ENCODE measurements at regions not wholly inside any gene's neighbourhood (a gene's known extent, or its start where the extent isn't known, plus 50 kb on each side); places are given as distances from the start of the nearest gene placed in this dataset.

GRCh38 chr5:8417316-8418048, 548.5 kb downstream of the MTRR start:
- Histone ChIP-seq H3K27me3 (replicated peaks; ENCODE audit: control insufficient read depth, insufficient read depth, low read length) (no peaks in the 10 kb centered on the region), H3K4me3 (replicated peaks; ENCODE audit: low read depth, low read length) (no peak overlapping the region), H3K36me3 (ENCODE audit: control insufficient read depth, insufficient read depth, low read length) (no peaks in the 10 kb centered on the region)
- TF ChIP-seq CTCF (IDR thresholded peaks at IDR 0.05; ENCODE audit: insufficient read depth, low read length, poor library complexity, severe bottlenecking): no peak
- no peak for DNase-seq (ENCODE audit: extremely low read depth, insufficient read length)

DNA sequence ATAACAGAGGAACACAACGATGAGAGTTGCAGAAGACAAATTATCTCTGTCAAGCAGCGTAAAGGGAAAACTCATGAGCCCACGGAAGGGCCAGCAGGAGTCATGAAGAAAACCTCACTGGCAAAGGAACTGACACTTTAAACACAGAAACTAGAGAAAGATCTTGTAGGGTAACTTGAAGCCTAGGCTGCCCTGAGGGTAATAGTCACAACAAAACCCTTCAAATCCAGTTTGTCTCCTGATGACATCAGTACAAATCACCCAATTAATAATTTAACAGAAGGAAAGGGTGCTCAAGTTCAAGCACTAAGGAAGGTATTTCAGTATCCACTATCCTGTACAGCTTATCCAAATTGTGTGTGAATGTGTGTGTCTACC, 549.1 kb downstream of the MTRR start:
- DNase-seq (ENCODE audit: extremely low read depth, insufficient read length): no peak
- no peak for TF ChIP-seq CTCF (IDR thresholded peaks at IDR 0.05; ENCODE audit: insufficient read depth, low read length, poor library complexity, severe bottlenecking)
- Histone ChIP-seq H3K27me3 (replicated peaks; ENCODE audit: control insufficient read depth, insufficient read depth, low read length) (no peaks in the 10 kb centered on the region), H3K36me3 (ENCODE audit: control insufficient read depth, insufficient read depth, low read length) (no peaks in the 10 kb centered on the region), H3K4me3 (replicated peaks; ENCODE audit: low read depth, low read length) (no peak overlapping the region)

DNA sequence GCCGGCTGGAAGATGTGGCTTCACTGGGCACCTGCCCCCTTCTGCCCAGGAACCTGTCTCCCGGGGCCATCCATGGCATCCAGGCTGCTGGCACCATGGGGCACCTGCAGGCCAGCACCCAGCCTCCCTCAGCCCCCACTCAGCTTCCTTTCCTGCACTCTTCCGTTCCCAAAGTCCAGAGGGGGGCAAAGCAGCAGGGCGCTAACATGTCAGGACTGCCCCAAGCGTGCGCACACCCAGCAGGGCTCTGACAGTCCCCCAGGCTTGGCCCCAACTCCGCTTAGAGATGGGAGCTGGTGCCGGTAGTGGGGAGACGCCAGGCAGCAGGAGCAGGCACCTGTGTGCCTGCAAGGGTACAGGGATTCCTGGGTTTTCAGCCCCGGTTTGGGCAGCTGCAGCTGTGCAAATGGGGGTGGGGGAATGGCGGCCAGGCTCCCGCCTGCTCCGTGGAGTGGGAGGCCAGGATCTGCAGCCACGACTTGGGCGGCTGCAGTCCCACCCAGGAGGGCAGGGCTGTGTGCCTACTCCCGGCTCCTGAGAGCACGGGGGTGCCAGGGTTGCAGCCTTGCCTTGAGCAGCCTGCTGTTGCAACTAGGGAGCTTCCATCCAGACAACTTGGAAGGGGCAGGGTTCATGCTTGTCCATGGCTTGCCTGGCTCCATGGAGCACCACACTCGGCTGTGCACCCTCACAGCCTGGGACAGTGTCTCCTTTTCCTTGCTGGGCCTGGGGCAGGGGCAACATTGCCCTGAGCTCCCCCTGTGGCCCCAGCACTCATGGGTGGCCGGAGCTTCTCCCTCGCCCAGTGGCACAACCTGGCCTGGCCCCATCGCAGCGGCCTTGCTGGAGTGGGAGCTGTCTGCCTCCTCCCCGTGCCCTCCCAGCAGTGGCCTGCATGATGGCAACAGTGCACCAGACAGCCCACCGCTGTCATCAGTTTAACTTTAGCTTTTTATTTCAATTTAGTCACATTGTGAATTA, 561.1 kb downstream of the MTRR start:
- Histone ChIP-seq H3K4me3 (replicated peaks; ENCODE audit: low read depth, low read length) (no peak overlapping the region), H3K36me3 (ENCODE audit: control insufficient read depth, insufficient read depth, low read length) (no peaks in the 10 kb centered on the region), H3K27me3 (replicated peaks; ENCODE audit: control insufficient read depth, insufficient read depth, low read length) (no peaks in the 10 kb centered on the region)
- TF ChIP-seq CTCF (IDR thresholded peaks at IDR 0.05; ENCODE audit: insufficient read depth, low read length, poor library complexity, severe bottlenecking): no peak
- no peak for DNase-seq (ENCODE audit: extremely low read depth, insufficient read length)

DNA sequence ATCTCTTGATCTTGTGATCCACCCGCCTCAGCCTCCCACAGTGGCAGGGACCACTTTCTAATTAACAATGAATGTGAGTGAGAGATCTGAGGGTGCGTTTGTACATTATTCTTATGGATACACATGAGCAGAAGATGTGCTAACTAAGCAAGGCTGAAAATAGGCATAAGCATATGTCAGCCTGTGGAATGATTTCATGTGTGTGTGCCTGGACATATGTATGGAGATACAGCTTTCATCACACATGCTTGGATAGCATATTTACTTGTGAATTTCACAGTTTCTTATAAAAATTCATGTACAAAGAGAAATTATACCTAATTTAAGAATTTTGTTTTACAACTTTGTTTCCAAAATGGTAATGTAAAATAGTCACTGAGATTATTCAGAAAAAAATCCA, 565.6 kb downstream of the MTRR start:
- H3K4me3 ChIP-seq (replicated peaks; ENCODE audit: low read depth, low read length): no peak overlapping the region
- TF ChIP-seq CTCF (IDR thresholded peaks at IDR 0.05; ENCODE audit: insufficient read depth, low read length, poor library complexity, severe bottlenecking): no peak
- H3K27me3 ChIP-seq (replicated peaks; ENCODE audit: control insufficient read depth, insufficient read depth, low read length): no peaks in the 10 kb centered on the region
- no peaks in the 10 kb centered on the region for H3K36me3 ChIP-seq (ENCODE audit: control insufficient read depth, insufficient read depth, low read length)
- DNase-seq (ENCODE audit: extremely low read depth, insufficient read length): no peak

DNA sequence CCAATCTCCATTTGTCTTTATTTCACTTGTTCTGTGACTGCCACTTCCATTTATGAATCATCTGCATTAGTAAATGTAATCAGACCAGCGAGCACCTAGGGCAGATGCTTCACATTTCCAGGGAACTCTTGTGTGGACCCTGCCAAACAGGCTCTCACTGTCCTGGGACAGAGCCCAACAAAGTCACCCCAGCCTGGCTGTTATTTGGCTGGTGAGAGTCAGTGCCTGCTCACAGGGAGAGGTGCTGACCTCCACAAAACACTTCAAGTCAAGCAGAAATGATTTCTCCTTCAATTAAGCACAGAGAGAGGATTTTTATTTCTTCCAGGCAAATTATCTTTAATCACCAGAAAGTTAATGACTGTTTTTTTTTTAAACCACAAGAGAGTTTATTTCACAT, 568.0 kb downstream of the MTRR start:
- Histone ChIP-seq H3K27me3 (replicated peaks; ENCODE audit: control insufficient read depth, insufficient read depth, low read length) (no peaks in the 10 kb centered on the region), H3K36me3 (ENCODE audit: control insufficient read depth, insufficient read depth, low read length) (no peaks in the 10 kb centered on the region), H3K4me3 (replicated peaks; ENCODE audit: low read depth, low read length) (no peak overlapping the region)
- no peak for TF ChIP-seq CTCF (IDR thresholded peaks at IDR 0.05; ENCODE audit: insufficient read depth, low read length, poor library complexity, severe bottlenecking)
- no peak for DNase-seq (ENCODE audit: extremely low read depth, insufficient read length)

Measured in GM06990 (cell line).